Esophagus muscularis mucosa (tissue), 4 donors: ENCODE measurements at regions not wholly inside any gene's neighbourhood (a gene's known extent, or its start where the extent isn't known, plus 50 kb on each side); places are given as distances from the start of the nearest gene placed in this dataset.

Experiments used
- DNase-seq: peaks from one replicate; pipeline ENCODE4 v3.0.0-alpha.2; 2017; ENCODE audit errors: extremely low spot score
- H3K27ac ChIP-seq, 4 donors: fragments of 200-600 bp; sonication (generic); replicated peaks in 1 of 4; 1 replicate in 3 of 4; 2 replicates in 1 of 4; pipeline ENCODE4 v1.5.1; 2016 to 2019; ENCODE audit warnings: mild to moderate bottlenecking in 1 of 4
- H3K27me3 ChIP-seq, 4 donors: fragments of 200-600 bp; sonication (generic); one replicate each; pipeline versions ENCODE4 v1.5.1 to v1.6.0; 2016 to 2019
- H3K36me3 ChIP-seq, 4 donors: fragments of 200-600 bp; sonication (generic); one replicate each; pipeline ENCODE4 v1.5.1; 2016 to 2019
- H3K4me1 ChIP-seq, 4 donors: fragments of 200-600 bp; sonication (generic); one replicate each; pipeline ENCODE4 v1.5.1; 2016 to 2019
- H3K4me3 ChIP-seq, 4 donors: fragments of 200-600 bp; sonication (generic); 1 replicate in 2 of 4; 2 replicates in 2 of 4; pipeline ENCODE4 v1.5.1; 2016 to 2019; ENCODE audit warnings: mild to moderate bottlenecking in 4 of 4, moderate library complexity in 1 of 4
- H3K9me3 ChIP-seq, 4 donors: fragments of 200-600 bp; sonication (generic); 1 replicate in 3 of 4; 2 replicates in 1 of 4; pipeline ENCODE4 v1.5.1; 2016 to 2019
- CTCF ChIP-seq, 3 experiments: fragments of 200-600 bp in 2 of 3; fragments of 450-650 bp in 1 of 3; sonication (generic) in 2 of 3; IDR thresholded peaks; one replicate each; pipeline ENCODE4 v1.5.1; 2017 to 2019; ENCODE audit warnings: antibody characterized with exemption in 3 of 3, mild to moderate bottlenecking in 2 of 3, moderate library complexity in 1 of 3
- EP300 ChIP-seq: sonication (generic); formaldehyde crosslinking; IDR thresholded peaks from one replicate; pipeline ENCODE4 v1.6.1; 2017; ENCODE audit warnings: antibody characterized with exemption
- POLR2A ChIP-seq: fragments of 450-650 bp; IDR thresholded peaks from one replicate; pipeline ENCODE4 v1.6.1; 2017; ENCODE audit warnings: antibody characterized with exemption, moderate library complexity, mild to moderate bottlenecking, low read depth
- POLR2AphosphoS5 ChIP-seq, 2 donors: sonication (generic); formaldehyde crosslinking; IDR thresholded peaks; one replicate each; pipeline ENCODE4 v1.6.1; 2017; ENCODE audit warnings: antibody characterized with exemption in 2 of 2
- WGBS: methylation state at CpG from one replicate; pipeline ENCODE4 v1.1.5; 2018; 5-methylcytosine and 5-hydroxymethylcytosine counted together
- intact Hi-C: fragments of 100-400 bp; cut with DNase I; formaldehyde crosslinking; loops from one replicate; pipeline ENCODE4 v1.15.1; 2023

- H3K4me1 ChIP-seq: no peaks in the 10 kb centered on the region
- no peaks in the 10 kb centered on the region for H3K36me3 ChIP-seq
- intact Hi-C loops: no loop called here
- TF ChIP-seq CTCF (IDR thresholded peaks at IDR 0.05): no peak
- no peak for TF ChIP-seq EP300
- DNase-seq: no peak
- peaks cover 0 to 80% (median 0%) of the 10 kb centered on the region in 4 donors for H3K27me3 ChIP-seq
- WGBS: 83% methylated on average over 2 of the region's 2 CpGs
- no peak overlapping the region for H3K4me3 ChIP-seq
- H3K27ac ChIP-seq: no peak overlapping the region
- H3K9me3 ChIP-seq: no peaks in the 10 kb centered on the region
Observed at GRCh38 chr3:127389913-127390312, 102.1 kb upstream of the PRR20G start.

DNA sequence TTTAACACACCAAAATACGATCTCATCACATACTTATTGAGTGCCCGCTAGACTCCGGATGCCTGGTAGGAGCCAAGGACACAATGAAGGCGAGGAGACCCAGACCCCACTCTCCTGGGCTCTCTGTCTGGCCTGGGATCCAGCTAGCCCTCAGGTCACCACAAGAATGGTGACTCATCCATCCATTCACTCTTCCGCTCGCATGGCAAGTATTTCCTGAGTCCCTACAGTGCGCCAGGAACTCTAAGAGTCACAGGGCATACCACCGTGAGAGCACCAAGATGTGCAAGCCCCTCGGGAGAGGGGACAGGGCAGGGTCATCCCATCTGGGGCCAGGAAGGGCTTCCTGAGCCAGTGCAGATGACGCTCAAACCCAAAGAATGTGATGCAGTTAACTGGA is 101.6 kb upstream of the PRR20G start:
- no peaks in the 10 kb centered on the region for H3K36me3 ChIP-seq
- WGBS: 81% methylated on average over 9 of the region's 10 CpGs
- no peaks in the 10 kb centered on the region for H3K9me3 ChIP-seq
- intact Hi-C loops: no loop called here
- no peaks in the 10 kb centered on the region for H3K4me1 ChIP-seq
- H3K27ac ChIP-seq: no peak overlapping the region
- no peak overlapping the region for H3K4me3 ChIP-seq
- H3K27me3 ChIP-seq: peaks cover 0 to 75% (median 0%) of the 10 kb centered on the region in 4 donors
- no peak for TF ChIP-seq POLR2A
- TF ChIP-seq CTCF (IDR thresholded peaks at IDR 0.05): no peak
- TF ChIP-seq POLR2AphosphoS5 (IDR thresholded peaks at IDR 0.05): no peak
- no peak for TF ChIP-seq EP300
- no peak for DNase-seq

DNA sequence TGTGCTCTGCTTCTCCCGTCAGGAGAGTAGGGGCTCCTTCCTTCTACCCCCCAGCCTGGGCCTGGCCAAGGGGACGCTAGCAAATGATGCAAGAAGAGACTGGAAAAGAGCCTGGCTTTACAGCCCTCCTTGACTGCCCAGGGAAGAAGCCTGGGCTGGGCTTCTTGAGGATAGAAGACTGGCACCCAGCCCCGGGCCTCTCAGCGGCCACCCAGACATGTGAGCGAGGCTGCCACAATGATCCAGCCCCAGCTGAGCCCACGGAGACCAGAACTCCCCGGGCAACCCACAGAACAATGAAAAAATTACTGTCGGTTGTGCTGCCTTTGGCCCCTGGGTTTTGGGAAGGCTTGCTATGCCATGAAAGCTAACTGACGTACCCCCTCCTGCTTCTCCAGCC is 100.6 kb upstream of the PRR20G start:
- H3K27ac ChIP-seq: no peak overlapping the region
- intact Hi-C loops: no loop called here
- DNase-seq: no peak
- no peak overlapping the region for H3K4me3 ChIP-seq
- H3K9me3 ChIP-seq: no peaks in the 10 kb centered on the region
- H3K4me1 ChIP-seq: no peaks in the 10 kb centered on the region
- WGBS: 80% methylated on average over 7 of the region's 9 CpGs
- no peaks in the 10 kb centered on the region for H3K36me3 ChIP-seq
- TF ChIP-seq CTCF (IDR thresholded peaks at IDR 0.05) (no peak), POLR2A (no peak), EP300 (no peak), POLR2AphosphoS5 (IDR thresholded peaks at IDR 0.05) (no peak)
- H3K27me3 ChIP-seq: peaks cover 0 to 65% (median 0%) of the 10 kb centered on the region in 4 donors

GRCh38 chr3:127387556-127388153 is 99.8 kb upstream of the PRR20G start:
- Histone ChIP-seq H3K36me3 (no peaks in the 10 kb centered on the region), H3K9me3 (no peaks in the 10 kb centered on the region), H3K27ac (no peak overlapping the region), H3K4me3 (no peak overlapping the region), H3K27me3 (peaks cover 0 to 62% (median 0%) of the 10 kb centered on the region in 4 donors), H3K4me1 (no peaks in the 10 kb centered on the region)
- 77% methylated on average over 8 of the region's 8 CpGs for WGBS
- intact Hi-C loops: no loop called here
- TF ChIP-seq EP300: no peak
- TF ChIP-seq POLR2A: no peak
- TF ChIP-seq POLR2AphosphoS5 (IDR thresholded peaks at IDR 0.05): no peak
- no peak for TF ChIP-seq CTCF (IDR thresholded peaks at IDR 0.05)
- DNase-seq: no peak

- TF ChIP-seq EP300 (no peak), POLR2A (no peak), POLR2AphosphoS5 (IDR thresholded peaks at IDR 0.05) (no peak), CTCF (IDR thresholded peaks at IDR 0.05) (no peak)
- Histone ChIP-seq H3K27ac (no peak overlapping the region), H3K27me3 (peaks cover 0 to 57% (median 0%) of the 10 kb centered on the region in 4 donors), H3K36me3 (no peaks in the 10 kb centered on the region), H3K9me3 (peaks cover 0 to under 1% (median 0%) of the 10 kb centered on the region in 4 donors), H3K4me3 (no peak overlapping the region), H3K4me1 (no peaks in the 10 kb centered on the region)
- WGBS: 74% methylated on average over 7 of the region's 8 CpGs
- no peak for DNase-seq
- intact Hi-C loops: no loop called here
Observed at GRCh38 chr3:127387119-127387518, 99.3 kb upstream of the PRR20G start.
